WTC11 (cell line): ENCODE measurements at regions not wholly inside any gene's neighbourhood (a gene's known extent, or its start where the extent isn't known, plus 50 kb on each side); places are given as distances from the start of the nearest gene placed in this dataset.

Experiments used
- ATAC-seq: fragments of 200-7000 bp; cut with Tn5 transposase; 2 replicates; pipeline ENCODE4 v1.10.0; 2021; ENCODE audit warnings: mild to moderate bottlenecking, moderate library complexity
- CTCF ChIA-PET: fragments of 300-600 bp; sonication (Branson Sonifier 250); formaldehyde crosslinking; loops from one replicate; lab custom pipeline; 2021; ENCODE audit warnings: antibody characterized with exemption; lab: Charles Lee
- POLR2A ChIA-PET: fragments of 350-600 bp; sonication (Branson Sonifier 250); formaldehyde crosslinking; loops from one replicate; lab custom pipeline; 2021; ENCODE audit warnings: antibody characterized with exemption; lab: Charles Lee
- DNase-seq: peaks from one replicate; pipeline ENCODE4 v3.0.0; 2021; ENCODE audit warnings: low spot score
- H3K27ac Mint-ChIP-seq: 2 replicates; pipeline ENCODE4 v1.8.0; 2021; ENCODE audit warnings: mixed read lengths
- H3K27me3 Mint-ChIP-seq: 2 replicates; pipeline ENCODE4 v1.8.0; 2021; ENCODE audit warnings: low read depth, mild to moderate bottlenecking, moderate library complexity, mixed read lengths
- H3K36me3 Mint-ChIP-seq: 2 replicates; pipeline ENCODE4 v1.8.0; 2021; ENCODE audit warnings: mixed read lengths
- H3K4me1 Mint-ChIP-seq: 2 replicates; pipeline ENCODE4 v1.8.0; 2022; ENCODE audit warnings: mixed read lengths
- H3K4me3 Mint-ChIP-seq: 2 replicates; pipeline ENCODE4 v1.8.0; 2021; ENCODE audit warnings: mild to moderate bottlenecking, moderate library complexity, mixed read lengths
- H3K9me3 Mint-ChIP-seq: 2 replicates; pipeline ENCODE4 v1.8.0; 2021; ENCODE audit warnings: mixed read lengths
- CBFB ChIP-seq: sonication (generic); formaldehyde crosslinking; IDR thresholded peaks from 2 replicates; pipeline ENCODE4 v1.8.1; 2022; ENCODE audit warnings: mild to moderate bottlenecking, low read depth, missing genetic modification reagents
- CREM ChIP-seq: sonication (generic); formaldehyde crosslinking; IDR thresholded peaks from 2 replicates; pipeline ENCODE4 v1.8.1; 2022; ENCODE audit warnings: mild to moderate bottlenecking, missing genetic modification reagents, moderate library complexity
- EMX1 ChIP-seq: fragments of 250-450 bp; sonication (Bioruptor Pico); IDR thresholded peaks from 2 replicates; pipeline ENCODE4 v1.8.0; 2021; ENCODE audit warnings: mild to moderate bottlenecking
- GABPB1 ChIP-seq: sonication (generic); formaldehyde crosslinking; IDR thresholded peaks from 2 replicates; pipeline ENCODE4 v1.8.1; 2023; ENCODE audit warnings: mild to moderate bottlenecking, missing genetic modification reagents
- MXD4 ChIP-seq: fragments of 250-450 bp; sonication (Bioruptor Pico); IDR thresholded peaks from 2 replicates; pipeline ENCODE4 v1.8.0; 2021; ENCODE audit warnings: mild to moderate bottlenecking, moderate library complexity, borderline replicate concordance
- MYBL2 ChIP-seq: sonication (generic); formaldehyde crosslinking; IDR thresholded peaks from 2 replicates; pipeline ENCODE4 v1.8.1; 2023; ENCODE audit warnings: mild to moderate bottlenecking, moderate library complexity, missing genetic modification reagents
- RELA ChIP-seq: sonication (generic); formaldehyde crosslinking; IDR thresholded peaks from 2 replicates; pipeline ENCODE4 v1.8.1; 2022; ENCODE audit warnings: missing genetic modification reagents, mild to moderate bottlenecking, borderline replicate concordance
- TCF7 ChIP-seq: sonication (generic); formaldehyde crosslinking; IDR thresholded peaks from 2 replicates; pipeline ENCODE4 v1.8.0; 2022; ENCODE audit warnings: mild to moderate bottlenecking, low read depth, missing genetic modification reagents, moderate library complexity
- TEAD4 ChIP-seq: sonication (generic); formaldehyde crosslinking; IDR thresholded peaks from 2 replicates; pipeline ENCODE4 v1.8.0; 2022; ENCODE audit warnings: mild to moderate bottlenecking, missing genetic modification reagents
- ZBTB21 ChIP-seq: sonication (generic); formaldehyde crosslinking; IDR thresholded peaks from 2 replicates; pipeline ENCODE4 v1.8.1; 2023; ENCODE audit warnings: mild to moderate bottlenecking, missing genetic modification reagents, borderline replicate concordance
- ZNF263 ChIP-seq: sonication (generic); formaldehyde crosslinking; IDR thresholded peaks from 2 replicates; pipeline ENCODE4 v1.8.1; 2022; ENCODE audit warnings: low read depth, mild to moderate bottlenecking, moderate library complexity, missing genetic modification reagents
- TF ChIP-seq, protein P1 (sequence below): sonication (generic); formaldehyde crosslinking; IDR thresholded peaks from 2 replicates; pipeline ENCODE4 v1.8.0; 2023; ENCODE audit warnings: missing genetic modification reagents, mild to moderate bottlenecking, borderline replicate concordance
- TF ChIP-seq, protein P2 (sequence below): sonication (generic); formaldehyde crosslinking; IDR thresholded peaks from 2 replicates; pipeline ENCODE4 v1.8.0; 2022; ENCODE audit warnings: mild to moderate bottlenecking, missing genetic modification reagents
- TF ChIP-seq, protein P3 (sequence below): sonication (generic); formaldehyde crosslinking; IDR thresholded peaks from 2 replicates; pipeline ENCODE4 v1.8.1; 2022; ENCODE audit warnings: missing genetic modification reagents, borderline replicate concordance
- TF ChIP-seq, protein P4 (sequence below): sonication (generic); formaldehyde crosslinking; IDR thresholded peaks from 2 replicates; pipeline ENCODE4 v1.8.1; 2022; ENCODE audit warnings: low read depth, mild to moderate bottlenecking, moderate library complexity, missing genetic modification reagents, borderline replicate concordance
- TF ChIP-seq, protein P5 (sequence below): fragments of 250-450 bp; sonication (Bioruptor Pico); IDR thresholded peaks from 2 replicates; pipeline ENCODE4 v1.9.0; 2021; ENCODE audit warnings: mild to moderate bottlenecking
- TF ChIP-seq, protein P6 (sequence below): fragments of 250-450 bp; sonication (Bioruptor Pico); IDR thresholded peaks from 2 replicates; pipeline ENCODE4 v1.9.0; 2021; ENCODE audit warnings: mild to moderate bottlenecking
- TF ChIP-seq, protein P7 (sequence below): sonication (generic); formaldehyde crosslinking; IDR thresholded peaks from 2 replicates; pipeline ENCODE4 v1.8.1; 2023; ENCODE audit warnings: mild to moderate bottlenecking, moderate library complexity, missing genetic modification reagents
- TF ChIP-seq, protein P8 (sequence below): sonication (generic); formaldehyde crosslinking; IDR thresholded peaks from 2 replicates; pipeline ENCODE4 v1.8.1; 2023; ENCODE audit warnings: mild to moderate bottlenecking, missing genetic modification reagents, borderline replicate concordance

DNA sequence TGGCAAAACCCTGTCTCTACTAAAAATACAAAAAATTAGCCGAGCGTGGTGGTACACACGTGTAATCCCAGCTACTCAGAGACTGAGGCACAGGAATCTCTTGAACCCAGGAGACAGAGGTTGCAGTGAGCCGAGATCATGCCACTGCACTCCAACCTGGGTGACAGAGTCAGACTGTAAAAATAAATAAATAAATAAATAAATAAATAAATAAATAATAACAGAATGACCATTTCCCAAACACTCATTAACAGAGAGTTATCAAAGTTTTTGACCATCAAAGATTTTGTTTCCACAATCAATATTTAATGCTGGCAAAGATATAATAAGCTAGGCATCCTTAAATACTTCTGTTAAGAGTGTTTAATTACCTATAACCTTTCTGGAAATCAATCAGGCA lies 299.4 kb downstream of the KCTD12 start:
- H3K36me3 Mint-ChIP-seq, result no peaks in the 10 kb centered on the region
- ChIA-PET POLR2A (no interaction called here), CTCF (no interaction called here)
- TF ChIP-seq ZNF263 (CRISPR knock-in tag), result no peak
- no peak for TF ChIP-seq GABPB1 (CRISPR knock-in tag)
- no peak for TF ChIP-seq MXD4
- no peak for TF ChIP-seq MYBL2
- TF ChIP-seq CREM (CRISPR knock-in tag), result no peak
- TF ChIP-seq ZBTB21 (CRISPR knock-in tag), result no peak
- no peak for TF ChIP-seq TEAD4 (CRISPR knock-in tag)
- TF ChIP-seq CBFB, result no peak
- TF ChIP-seq, protein P1, sequence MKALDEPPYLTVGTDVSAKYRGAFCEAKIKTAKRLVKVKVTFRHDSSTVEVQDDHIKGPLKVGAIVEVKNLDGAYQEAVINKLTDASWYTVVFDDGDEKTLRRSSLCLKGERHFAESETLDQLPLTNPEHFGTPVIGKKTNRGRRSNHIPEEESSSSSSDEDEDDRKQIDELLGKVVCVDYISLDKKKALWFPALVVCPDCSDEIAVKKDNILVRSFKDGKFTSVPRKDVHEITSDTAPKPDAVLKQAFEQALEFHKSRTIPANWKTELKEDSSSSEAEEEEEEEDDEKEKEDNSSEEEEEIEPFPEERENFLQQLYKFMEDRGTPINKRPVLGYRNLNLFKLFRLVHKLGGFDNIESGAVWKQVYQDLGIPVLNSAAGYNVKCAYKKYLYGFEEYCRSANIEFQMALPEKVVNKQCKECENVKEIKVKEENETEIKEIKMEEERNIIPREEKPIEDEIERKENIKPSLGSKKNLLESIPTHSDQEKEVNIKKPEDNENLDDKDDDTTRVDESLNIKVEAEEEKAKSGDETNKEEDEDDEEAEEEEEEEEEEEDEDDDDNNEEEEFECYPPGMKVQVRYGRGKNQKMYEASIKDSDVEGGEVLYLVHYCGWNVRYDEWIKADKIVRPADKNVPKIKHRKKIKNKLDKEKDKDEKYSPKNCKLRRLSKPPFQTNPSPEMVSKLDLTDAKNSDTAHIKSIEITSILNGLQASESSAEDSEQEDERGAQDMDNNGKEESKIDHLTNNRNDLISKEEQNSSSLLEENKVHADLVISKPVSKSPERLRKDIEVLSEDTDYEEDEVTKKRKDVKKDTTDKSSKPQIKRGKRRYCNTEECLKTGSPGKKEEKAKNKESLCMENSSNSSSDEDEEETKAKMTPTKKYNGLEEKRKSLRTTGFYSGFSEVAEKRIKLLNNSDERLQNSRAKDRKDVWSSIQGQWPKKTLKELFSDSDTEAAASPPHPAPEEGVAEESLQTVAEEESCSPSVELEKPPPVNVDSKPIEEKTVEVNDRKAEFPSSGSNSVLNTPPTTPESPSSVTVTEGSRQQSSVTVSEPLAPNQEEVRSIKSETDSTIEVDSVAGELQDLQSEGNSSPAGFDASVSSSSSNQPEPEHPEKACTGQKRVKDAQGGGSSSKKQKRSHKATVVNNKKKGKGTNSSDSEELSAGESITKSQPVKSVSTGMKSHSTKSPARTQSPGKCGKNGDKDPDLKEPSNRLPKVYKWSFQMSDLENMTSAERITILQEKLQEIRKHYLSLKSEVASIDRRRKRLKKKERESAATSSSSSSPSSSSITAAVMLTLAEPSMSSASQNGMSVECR, result no peak
- TF ChIP-seq TCF7 (CRISPR knock-in tag), result no peak
- TF ChIP-seq, protein P2, sequence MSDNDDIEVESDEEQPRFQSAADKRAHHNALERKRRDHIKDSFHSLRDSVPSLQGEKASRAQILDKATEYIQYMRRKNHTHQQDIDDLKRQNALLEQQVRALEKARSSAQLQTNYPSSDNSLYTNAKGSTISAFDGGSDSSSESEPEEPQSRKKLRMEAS (CRISPR knock-in tag), result no peak
- TF ChIP-seq, protein P3, sequence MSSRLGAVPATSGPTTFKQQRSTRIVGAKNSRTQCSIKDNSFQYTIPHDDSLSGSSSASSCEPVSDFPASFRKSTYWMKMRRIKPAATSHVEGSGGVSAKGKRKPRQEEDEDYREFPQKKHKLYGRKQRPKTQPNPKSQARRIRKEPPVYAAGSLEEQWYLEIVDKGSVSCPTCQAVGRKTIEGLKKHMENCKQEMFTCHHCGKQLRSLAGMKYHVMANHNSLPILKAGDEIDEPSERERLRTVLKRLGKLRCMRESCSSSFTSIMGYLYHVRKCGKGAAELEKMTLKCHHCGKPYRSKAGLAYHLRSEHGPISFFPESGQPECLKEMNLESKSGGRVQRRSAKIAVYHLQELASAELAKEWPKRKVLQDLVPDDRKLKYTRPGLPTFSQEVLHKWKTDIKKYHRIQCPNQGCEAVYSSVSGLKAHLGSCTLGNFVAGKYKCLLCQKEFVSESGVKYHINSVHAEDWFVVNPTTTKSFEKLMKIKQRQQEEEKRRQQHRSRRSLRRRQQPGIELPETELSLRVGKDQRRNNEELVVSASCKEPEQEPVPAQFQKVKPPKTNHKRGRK, result no peak
- TF ChIP-seq, protein P4, sequence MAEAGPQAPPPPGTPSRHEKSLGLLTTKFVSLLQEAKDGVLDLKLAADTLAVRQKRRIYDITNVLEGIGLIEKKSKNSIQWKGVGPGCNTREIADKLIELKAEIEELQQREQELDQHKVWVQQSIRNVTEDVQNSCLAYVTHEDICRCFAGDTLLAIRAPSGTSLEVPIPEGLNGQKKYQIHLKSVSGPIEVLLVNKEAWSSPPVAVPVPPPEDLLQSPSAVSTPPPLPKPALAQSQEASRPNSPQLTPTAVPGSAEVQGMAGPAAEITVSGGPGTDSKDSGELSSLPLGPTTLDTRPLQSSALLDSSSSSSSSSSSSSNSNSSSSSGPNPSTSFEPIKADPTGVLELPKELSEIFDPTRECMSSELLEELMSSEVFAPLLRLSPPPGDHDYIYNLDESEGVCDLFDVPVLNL, result no peak
- no peak for TF ChIP-seq RELA
- no peaks in the 10 kb centered on the region for H3K4me1 Mint-ChIP-seq
- DNase-seq (no peak), ATAC-seq (no peak)
- H3K9me3 Mint-ChIP-seq, result no peaks in the 10 kb centered on the region
- H3K27me3 Mint-ChIP-seq, result no peaks in the 10 kb centered on the region
- no peak overlapping the region for H3K27ac Mint-ChIP-seq
- H3K4me3 Mint-ChIP-seq, result no peak overlapping the region

DNA sequence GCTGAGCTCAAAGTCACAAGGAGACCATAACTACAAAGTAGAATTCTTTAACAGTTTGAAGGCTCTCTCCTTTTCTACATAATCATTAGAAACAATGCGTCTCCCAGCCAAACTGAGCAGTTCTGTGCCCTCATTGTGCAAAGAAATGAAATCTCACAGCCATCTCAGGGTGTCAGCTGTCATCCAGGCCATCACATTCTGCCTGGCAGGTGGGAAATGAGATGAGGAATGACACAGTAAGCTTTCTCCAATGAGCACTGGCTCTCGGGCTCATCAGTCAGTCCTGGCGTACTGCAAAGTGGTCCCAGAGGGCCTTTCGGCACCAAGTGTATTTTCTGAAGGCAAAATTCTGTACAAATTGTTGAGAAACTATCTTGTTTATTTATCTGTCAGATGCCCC lies 306.5 kb downstream of the KCTD12 start:
- DNase-seq, result no peak
- ATAC-seq, result no peak
- peaks cover 3% of the 10 kb centered on the region; the same call in 1 of the 2 replicates for H3K27me3 Mint-ChIP-seq
- no peaks in the 10 kb centered on the region for H3K4me1 Mint-ChIP-seq
- ChIA-PET CTCF (no interaction called here), POLR2A (interaction anchor here (0.6 kb wide), 1 partner anchor 1064 kb away, joined by 3 read pairs; no protein-coding TSS in a partner anchor)
- no peak overlapping the region for H3K27ac Mint-ChIP-seq
- no peak overlapping the region for H3K4me3 Mint-ChIP-seq
- H3K9me3 Mint-ChIP-seq, result peaks cover 48% of the 10 kb centered on the region
- H3K36me3 Mint-ChIP-seq, result peaks cover 27% of the 10 kb centered on the region
- TF ChIP-seq, protein P5, sequence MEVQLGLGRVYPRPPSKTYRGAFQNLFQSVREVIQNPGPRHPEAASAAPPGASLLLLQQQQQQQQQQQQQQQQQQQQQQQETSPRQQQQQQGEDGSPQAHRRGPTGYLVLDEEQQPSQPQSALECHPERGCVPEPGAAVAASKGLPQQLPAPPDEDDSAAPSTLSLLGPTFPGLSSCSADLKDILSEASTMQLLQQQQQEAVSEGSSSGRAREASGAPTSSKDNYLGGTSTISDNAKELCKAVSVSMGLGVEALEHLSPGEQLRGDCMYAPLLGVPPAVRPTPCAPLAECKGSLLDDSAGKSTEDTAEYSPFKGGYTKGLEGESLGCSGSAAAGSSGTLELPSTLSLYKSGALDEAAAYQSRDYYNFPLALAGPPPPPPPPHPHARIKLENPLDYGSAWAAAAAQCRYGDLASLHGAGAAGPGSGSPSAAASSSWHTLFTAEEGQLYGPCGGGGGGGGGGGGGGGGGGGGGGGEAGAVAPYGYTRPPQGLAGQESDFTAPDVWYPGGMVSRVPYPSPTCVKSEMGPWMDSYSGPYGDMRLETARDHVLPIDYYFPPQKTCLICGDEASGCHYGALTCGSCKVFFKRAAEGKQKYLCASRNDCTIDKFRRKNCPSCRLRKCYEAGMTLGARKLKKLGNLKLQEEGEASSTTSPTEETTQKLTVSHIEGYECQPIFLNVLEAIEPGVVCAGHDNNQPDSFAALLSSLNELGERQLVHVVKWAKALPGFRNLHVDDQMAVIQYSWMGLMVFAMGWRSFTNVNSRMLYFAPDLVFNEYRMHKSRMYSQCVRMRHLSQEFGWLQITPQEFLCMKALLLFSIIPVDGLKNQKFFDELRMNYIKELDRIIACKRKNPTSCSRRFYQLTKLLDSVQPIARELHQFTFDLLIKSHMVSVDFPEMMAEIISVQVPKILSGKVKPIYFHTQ, result no peak
- TF ChIP-seq, protein P6, sequence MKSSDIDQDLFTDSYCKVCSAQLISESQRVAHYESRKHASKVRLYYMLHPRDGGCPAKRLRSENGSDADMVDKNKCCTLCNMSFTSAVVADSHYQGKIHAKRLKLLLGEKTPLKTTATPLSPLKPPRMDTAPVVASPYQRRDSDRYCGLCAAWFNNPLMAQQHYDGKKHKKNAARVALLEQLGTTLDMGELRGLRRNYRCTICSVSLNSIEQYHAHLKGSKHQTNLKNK, result no peak
- TF ChIP-seq, protein P7, sequence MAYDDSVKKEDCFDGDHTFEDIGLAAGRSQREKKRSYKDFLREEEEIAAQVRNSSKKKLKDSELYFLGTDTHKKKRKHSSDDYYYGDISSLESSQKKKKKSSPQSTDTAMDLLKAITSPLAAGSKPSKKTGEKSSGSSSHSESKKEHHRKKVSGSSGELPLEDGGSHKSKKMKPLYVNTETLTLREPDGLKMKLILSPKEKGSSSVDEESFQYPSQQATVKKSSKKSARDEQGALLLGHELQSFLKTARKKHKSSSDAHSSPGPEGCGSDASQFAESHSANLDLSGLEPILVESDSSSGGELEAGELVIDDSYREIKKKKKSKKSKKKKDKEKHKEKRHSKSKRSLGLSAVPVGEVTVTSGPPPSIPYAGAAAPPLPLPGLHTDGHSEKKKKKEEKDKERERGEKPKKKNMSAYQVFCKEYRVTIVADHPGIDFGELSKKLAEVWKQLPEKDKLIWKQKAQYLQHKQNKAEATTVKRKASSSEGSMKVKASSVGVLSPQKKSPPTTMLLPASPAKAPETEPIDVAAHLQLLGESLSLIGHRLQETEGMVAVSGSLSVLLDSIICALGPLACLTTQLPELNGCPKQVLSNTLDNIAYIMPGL (CRISPR knock-in tag), result no peak
- TF ChIP-seq, protein P8, sequence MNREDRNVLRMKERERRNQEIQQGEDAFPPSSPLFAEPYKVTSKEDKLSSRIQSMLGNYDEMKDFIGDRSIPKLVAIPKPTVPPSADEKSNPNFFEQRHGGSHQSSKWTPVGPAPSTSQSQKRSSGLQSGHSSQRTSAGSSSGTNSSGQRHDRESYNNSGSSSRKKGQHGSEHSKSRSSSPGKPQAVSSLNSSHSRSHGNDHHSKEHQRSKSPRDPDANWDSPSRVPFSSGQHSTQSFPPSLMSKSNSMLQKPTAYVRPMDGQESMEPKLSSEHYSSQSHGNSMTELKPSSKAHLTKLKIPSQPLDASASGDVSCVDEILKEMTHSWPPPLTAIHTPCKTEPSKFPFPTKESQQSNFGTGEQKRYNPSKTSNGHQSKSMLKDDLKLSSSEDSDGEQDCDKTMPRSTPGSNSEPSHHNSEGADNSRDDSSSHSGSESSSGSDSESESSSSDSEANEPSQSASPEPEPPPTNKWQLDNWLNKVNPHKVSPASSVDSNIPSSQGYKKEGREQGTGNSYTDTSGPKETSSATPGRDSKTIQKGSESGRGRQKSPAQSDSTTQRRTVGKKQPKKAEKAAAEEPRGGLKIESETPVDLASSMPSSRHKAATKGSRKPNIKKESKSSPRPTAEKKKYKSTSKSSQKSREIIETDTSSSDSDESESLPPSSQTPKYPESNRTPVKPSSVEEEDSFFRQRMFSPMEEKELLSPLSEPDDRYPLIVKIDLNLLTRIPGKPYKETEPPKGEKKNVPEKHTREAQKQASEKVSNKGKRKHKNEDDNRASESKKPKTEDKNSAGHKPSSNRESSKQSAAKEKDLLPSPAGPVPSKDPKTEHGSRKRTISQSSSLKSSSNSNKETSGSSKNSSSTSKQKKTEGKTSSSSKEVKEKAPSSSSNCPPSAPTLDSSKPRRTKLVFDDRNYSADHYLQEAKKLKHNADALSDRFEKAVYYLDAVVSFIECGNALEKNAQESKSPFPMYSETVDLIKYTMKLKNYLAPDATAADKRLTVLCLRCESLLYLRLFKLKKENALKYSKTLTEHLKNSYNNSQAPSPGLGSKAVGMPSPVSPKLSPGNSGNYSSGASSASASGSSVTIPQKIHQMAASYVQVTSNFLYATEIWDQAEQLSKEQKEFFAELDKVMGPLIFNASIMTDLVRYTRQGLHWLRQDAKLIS, result no peak
- no peak for TF ChIP-seq EMX1 (CRISPR knock-in tag)
